Neural cell (in vitro differentiated cells): ENCODE measurements at regions not wholly inside any gene's neighbourhood (a gene's known extent, or its start where the extent isn't known, plus 50 kb on each side); places are given as distances from the start of the nearest gene placed in this dataset.
A peak's percentile ranks its signal among the peaks of the same experiment; 100 is the strongest.

Experiments used
- H2AFZ ChIP-seq: fragments of 200-600, 300-800 bp; sonication (generic), shearing (Covaris generic); 2 replicates; pipeline ENCODE4 v1.6.0; 2014; ENCODE audit warnings: low read depth, mild to moderate bottlenecking, antibody characterized with exemption, low read length, moderate library complexity
- H3F3A ChIP-seq: fragments of 200-600 bp; shearing (Covaris generic); 2 replicates; pipeline ENCODE4 v1.6.1; 2016; ENCODE audit warnings: mild to moderate bottlenecking, moderate library complexity, mixed read lengths, antibody characterized with exemption, low read length; ENCODE audit not compliant: insufficient read depth, poor library complexity, severe bottlenecking
- H3K27ac ChIP-seq: fragments of 200-600, 300-800 bp; sonication (generic), shearing (Covaris generic); 2 replicates; pipeline ENCODE4 v1.5.1; 2014; ENCODE audit warnings: mild to moderate bottlenecking, low read length, moderate library complexity
- H3K27me3 ChIP-seq: fragments of 300-800, 200-600 bp; sonication (generic), shearing (Covaris generic); 2 replicates; pipeline ENCODE4 v1.6.0; 2014; ENCODE audit warnings: mild to moderate bottlenecking, low read depth, low read length, moderate library complexity; ENCODE audit not compliant: insufficient read depth
- H3K36me3 ChIP-seq: fragments of 300-800, 200-600 bp; sonication (generic), shearing (Covaris generic); 2 replicates; pipeline ENCODE4 v1.5.1; 2014; ENCODE audit warnings: mild to moderate bottlenecking, antibody characterized with exemption, low read length, moderate library complexity; ENCODE audit not compliant: insufficient read depth
- H3K4me2 ChIP-seq: fragments of 300-800, 200-600 bp; sonication (generic), shearing (Covaris generic); 2 replicates; pipeline ENCODE4 v1.6.0; 2014; ENCODE audit warnings: mild to moderate bottlenecking, low read length
- H3K4me3 ChIP-seq: fragments of 300-800, 200-600 bp; sonication (generic), shearing (Covaris generic); 2 replicates; pipeline ENCODE4 v1.5.1; 2014; ENCODE audit warnings: mild to moderate bottlenecking, low read length, moderate library complexity
- H3K79me2 ChIP-seq: fragments of 200-600 bp; shearing (Covaris generic); replicated peaks from 2 replicates; pipeline ENCODE4 v1.6.0; 2014; ENCODE audit warnings: mild to moderate bottlenecking, low read length, moderate library complexity; ENCODE audit not compliant: insufficient read depth
- H3K9ac ChIP-seq: fragments of 300-800, 200-600 bp; sonication (generic), shearing (Covaris generic); 2 replicates; pipeline ENCODE4 v1.6.1; 2016; ENCODE audit warnings: mild to moderate bottlenecking, low read length, mixed read lengths
- H3K9me2 ChIP-seq: fragments of 200-600 bp; shearing (Covaris generic); 2 replicates; pipeline ENCODE4 v1.6.1; 2016; ENCODE audit warnings: mild to moderate bottlenecking, low read length, mixed read lengths; ENCODE audit not compliant: insufficient read depth
- H3K9me3 ChIP-seq: fragments of 200-600, 300-800 bp; sonication (generic), shearing (Covaris generic); 2 replicates; pipeline ENCODE4 v1.6.1; 2016; ENCODE audit warnings: mild to moderate bottlenecking, mixed run types, low read length, moderate library complexity, mixed read lengths
- H4K20me1 ChIP-seq: fragments of 200-600 bp; shearing (Covaris generic); 2 replicates; pipeline ENCODE4 v1.6.1; 2016; ENCODE audit warnings: mild to moderate bottlenecking, mixed run types; ENCODE audit not compliant: insufficient read depth
- CTCF ChIP-seq: fragments of 450-650 bp; IDR thresholded peaks from 2 replicates; pipeline ENCODE4 v1.5.1; 2014; ENCODE audit warnings: antibody characterized with exemption, mild to moderate bottlenecking, moderate library complexity; ENCODE audit not compliant: poor library complexity, severe bottlenecking
- EZH2 ChIP-seq: fragments of 200-600, 300-800 bp; shearing (Covaris generic), sonication (generic); IDR thresholded peaks from 2 replicates; pipeline ENCODE4 v1.6.1; 2014; ENCODE audit warnings: antibody characterized with exemption, low read length, borderline replicate concordance, mild to moderate bottlenecking; ENCODE audit not compliant: insufficient read depth, poor library complexity, severe bottlenecking
- MXI1 ChIP-seq: fragments of 450-650 bp; conservative IDR thresholded peaks from 2 replicates; pipeline ENCODE4 v1.6.1; 2014; ENCODE audit warnings: antibody characterized with exemption, mild to moderate bottlenecking; ENCODE audit not compliant: poor library complexity, severe bottlenecking
- POLR2AphosphoS5 ChIP-seq: IDR thresholded peaks from 2 replicates; pipeline ENCODE4 v1.6.1; 2012
- RAD21 ChIP-seq: fragments of 450-650 bp; conservative IDR thresholded peaks from 2 replicates; pipeline ENCODE4 v1.6.1; 2014; ENCODE audit warnings: antibody characterized with exemption, mild to moderate bottlenecking, moderate library complexity
- REST ChIP-seq: IDR thresholded peaks from 2 replicates; pipeline ENCODE4 v1.6.1; 2012; ENCODE audit warnings: borderline replicate concordance
- TAF1 ChIP-seq: IDR thresholded peaks from 2 replicates; pipeline ENCODE4 v1.6.1; 2012; ENCODE audit warnings: low read depth

- H3F3A ChIP-seq, result no peaks in the 10 kb centered on the region
- no peaks in the 10 kb centered on the region for H3K9me3 ChIP-seq
- no peak overlapping the region for H3K4me3 ChIP-seq
- H2AFZ ChIP-seq, result no peak overlapping the region
- TF ChIP-seq MXI1, result no peak
- no peak for TF ChIP-seq RAD21
- TF ChIP-seq CTCF, result no peak
- no peak for TF ChIP-seq TAF1
- no peaks in the 10 kb centered on the region for H3K36me3 ChIP-seq
- no peak overlapping the region for H3K4me2 ChIP-seq
- H4K20me1 ChIP-seq, result no peaks in the 10 kb centered on the region
- no peak overlapping the region for H3K9ac ChIP-seq
- no peaks in the 10 kb centered on the region for H3K27me3 ChIP-seq
- H3K9me2 ChIP-seq, result no peaks in the 10 kb centered on the region
- no peak overlapping the region for H3K27ac ChIP-seq
- H3K79me2 ChIP-seq, result no peaks in the 10 kb centered on the region
Observed at GRCh38 chr1:118317842-118318614, 133.0 kb upstream of the SPAG17 start.

GRCh38 chr1:118306851-118307250 is 121.8 kb upstream of the SPAG17 start:
- no peak overlapping the region for H3K4me2 ChIP-seq

GRCh38 chr1:118304722-118305359 is 119.8 kb upstream of the SPAG17 start:
- Histone ChIP-seq H2AFZ (no peak overlapping the region), H3F3A (no peaks in the 10 kb centered on the region), H3K4me2 (no peak overlapping the region), H3K27ac (no peak overlapping the region), H3K4me3 (no peak overlapping the region), H3K36me3 (no peaks in the 10 kb centered on the region), H3K9me3 (no peaks in the 10 kb centered on the region), H3K79me2 (no peaks in the 10 kb centered on the region), H3K27me3 (no peaks in the 10 kb centered on the region), H3K9me2 (no peaks in the 10 kb centered on the region), H4K20me1 (no peaks in the 10 kb centered on the region), H3K9ac (no peak overlapping the region)
- TF ChIP-seq REST (no peak), CTCF (peak; percentile 45), EZH2 (no peak), TAF1 (no peak), RAD21 (peak; percentile 47), POLR2AphosphoS5 (no peak), MXI1 (no peak)

More at GRCh38 chr1:118306851-118307250, 121.8 kb upstream of the SPAG17 start:
- no peak overlapping the region for H2AFZ ChIP-seq
- H3K79me2 ChIP-seq, result no peaks in the 10 kb centered on the region
- no peaks in the 10 kb centered on the region for H3K9me3 ChIP-seq
- no peaks in the 10 kb centered on the region for H3K36me3 ChIP-seq
- no peak for TF ChIP-seq CTCF
- no peak overlapping the region for H3K9ac ChIP-seq
- H3K27me3 ChIP-seq, result no peaks in the 10 kb centered on the region
- no peaks in the 10 kb centered on the region for H4K20me1 ChIP-seq
- no peaks in the 10 kb centered on the region for H3F3A ChIP-seq
- no peak overlapping the region for H3K27ac ChIP-seq
- no peak overlapping the region for H3K4me3 ChIP-seq
- H3K9me2 ChIP-seq, result no peaks in the 10 kb centered on the region
